ENCODE measurements at regions not wholly inside any gene's neighbourhood (a gene's known extent, or its start where the extent isn't known, plus 50 kb on each side); places are given as distances from the start of the nearest gene placed in this dataset.
"Not testable (repeated sequence)": the region's sequence is repeated elsewhere in the genome, so short reads cannot be mapped to it uniquely, and the experiment has no call there.

DNA sequence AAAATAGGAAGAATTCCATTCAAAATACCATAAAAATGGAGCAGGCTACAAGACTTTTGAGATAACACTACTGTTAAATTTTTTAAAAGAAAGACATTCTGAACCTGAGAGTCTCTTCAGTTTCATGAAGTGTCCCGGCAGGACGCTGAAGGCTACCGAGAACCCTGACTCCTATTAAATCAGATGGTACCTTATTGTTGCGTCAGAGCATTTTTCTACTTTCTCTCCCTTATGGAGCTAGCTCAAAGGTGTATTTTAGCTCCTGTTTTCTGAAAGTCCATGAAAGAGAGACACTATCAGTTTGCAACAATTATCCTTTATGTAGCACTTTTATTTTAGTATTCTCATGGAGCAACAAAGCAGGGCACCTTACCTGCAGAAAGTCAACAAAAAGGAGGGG is 626.7 kb downstream of the IRS1 start:
- Histone ChIP-seq H3K4me1 (ENCODE audit: control insufficient read depth in 1 of 2, insufficient read depth in 2 of 2, low read length in 2 of 2) (no peaks in the 10 kb centered on the region), H3K27ac (ENCODE audit: low read depth in 1 of 2, low read length in 2 of 2) (no peak overlapping the region), H3K9me3 (ENCODE audit: control insufficient read depth, low read length) (no peaks in the 10 kb centered on the region), H3K27me3 (ENCODE audit: control insufficient read depth in 1 of 2, insufficient read depth in 2 of 2, low read length in 1 of 2) (peaks cover 0 to 3% of the 10 kb centered on the region in 2 donors), H3K36me3 (ENCODE audit: control insufficient read depth in 1 of 2, insufficient read depth in 2 of 2, low read length in 1 of 2) (no peaks in the 10 kb centered on the region), H3K4me3 (ENCODE audit: low read length in 2 of 2) (no peak overlapping the region)
- WGBS, 2 donors = 87 to 88% methylated on average over 4 of the region's 4 CpGs
- no peak for ATAC-seq (ENCODE audit: low FRiP score)
- no peak for DNase-seq
- intact Hi-C loops (cut with DNase I) = no loop called here

DNA sequence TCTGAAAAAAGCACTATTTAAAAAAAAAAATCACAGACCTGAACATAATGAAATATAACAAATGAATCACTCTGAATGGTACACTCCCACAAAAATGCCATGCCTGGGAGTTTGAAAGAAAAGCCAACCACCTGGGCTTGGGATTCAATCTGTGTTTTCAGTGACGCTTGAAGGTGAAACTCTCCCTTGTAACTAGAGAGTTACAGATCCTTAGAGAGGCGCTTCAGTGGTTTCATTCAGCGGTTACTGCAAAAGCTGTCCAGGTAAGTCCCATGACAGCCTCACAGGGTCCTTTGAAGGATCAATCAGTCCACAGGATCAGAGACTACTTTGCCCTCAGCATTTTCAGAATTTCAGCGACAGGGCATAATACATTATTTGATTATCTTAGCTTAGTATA is 627.3 kb downstream of the IRS1 start:
- DNase-seq (no peak), ATAC-seq (ENCODE audit: low FRiP score) (no peak)
- intact Hi-C loops (cut with DNase I) = no loop called here
- 92 to 94% methylated on average over 4 of the region's 4 CpGs for WGBS, 2 donors
- no peaks in the 10 kb centered on the region for H3K9me3 ChIP-seq (ENCODE audit: control insufficient read depth, low read length)
- H3K4me3 ChIP-seq (ENCODE audit: low read length in 2 of 2) = no peak overlapping the region
- H3K27me3 ChIP-seq (ENCODE audit: control insufficient read depth in 1 of 2, insufficient read depth in 2 of 2, low read length in 1 of 2) = peaks cover 0 to 3% of the 10 kb centered on the region in 2 donors
- no peak overlapping the region for H3K27ac ChIP-seq (ENCODE audit: low read depth in 1 of 2, low read length in 2 of 2)
- no peaks in the 10 kb centered on the region for H3K4me1 ChIP-seq (ENCODE audit: control insufficient read depth in 1 of 2, insufficient read depth in 2 of 2, low read length in 2 of 2)
- no peaks in the 10 kb centered on the region for H3K36me3 ChIP-seq (ENCODE audit: control insufficient read depth in 1 of 2, insufficient read depth in 2 of 2, low read length in 1 of 2)

DNA sequence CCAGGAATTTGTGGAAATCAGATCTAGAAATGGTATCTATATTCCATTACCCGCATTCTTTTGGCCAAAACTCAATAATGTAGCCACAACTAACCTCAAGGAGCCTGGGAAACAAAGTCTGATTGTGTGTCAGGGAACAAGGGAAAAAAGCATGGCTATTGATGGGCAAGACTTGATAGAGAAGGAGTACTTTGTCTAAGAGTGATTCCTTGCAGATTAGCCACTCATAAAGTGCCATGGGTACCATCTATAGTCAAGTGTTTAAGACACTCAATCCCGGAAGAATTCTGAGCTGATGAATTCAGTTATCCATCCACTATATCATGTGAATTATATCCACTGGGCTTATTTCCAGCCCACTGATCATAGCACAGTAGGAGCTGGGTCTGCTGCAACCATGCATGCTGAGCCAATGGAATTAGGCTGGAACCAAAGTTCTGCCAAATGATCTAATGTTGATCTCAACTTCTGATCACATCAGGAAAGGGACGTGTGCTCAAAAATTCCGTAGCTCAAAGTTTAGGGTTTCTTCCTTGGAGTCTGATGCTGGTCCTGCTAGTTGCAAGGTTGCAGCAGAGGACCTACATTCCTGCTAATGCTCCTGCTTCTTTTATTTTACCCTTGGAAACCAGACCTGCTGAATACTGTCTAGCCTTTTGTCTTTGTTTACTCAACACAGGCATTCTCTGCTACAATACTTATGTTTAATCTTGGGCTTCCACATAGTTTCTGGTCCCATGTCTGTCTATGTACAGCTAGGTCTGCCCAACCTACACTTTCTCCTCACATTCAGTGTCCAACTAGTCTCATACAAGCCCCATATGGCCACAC is 629.7 kb downstream of the IRS1 start:
- WGBS, 2 donors = 88 to 89% methylated on average over 4 of the region's 4 CpGs
- Histone ChIP-seq H3K4me3 (ENCODE audit: low read length in 2 of 2) (no peak overlapping the region), H3K36me3 (ENCODE audit: control insufficient read depth in 1 of 2, insufficient read depth in 2 of 2, low read length in 1 of 2) (no peaks in the 10 kb centered on the region), H3K4me1 (ENCODE audit: control insufficient read depth in 1 of 2, insufficient read depth in 2 of 2, low read length in 2 of 2) (no peaks in the 10 kb centered on the region), H3K27me3 (ENCODE audit: control insufficient read depth in 1 of 2, insufficient read depth in 2 of 2, low read length in 1 of 2) (peaks cover 0 to 3% of the 10 kb centered on the region in 2 donors), H3K27ac (ENCODE audit: low read depth in 1 of 2, low read length in 2 of 2) (no peak overlapping the region), H3K9me3 (ENCODE audit: control insufficient read depth, low read length) (no peaks in the 10 kb centered on the region)
- ATAC-seq (ENCODE audit: low FRiP score) (no peak), DNase-seq (no peak)
- intact Hi-C loops (cut with DNase I) = no loop called here

DNA sequence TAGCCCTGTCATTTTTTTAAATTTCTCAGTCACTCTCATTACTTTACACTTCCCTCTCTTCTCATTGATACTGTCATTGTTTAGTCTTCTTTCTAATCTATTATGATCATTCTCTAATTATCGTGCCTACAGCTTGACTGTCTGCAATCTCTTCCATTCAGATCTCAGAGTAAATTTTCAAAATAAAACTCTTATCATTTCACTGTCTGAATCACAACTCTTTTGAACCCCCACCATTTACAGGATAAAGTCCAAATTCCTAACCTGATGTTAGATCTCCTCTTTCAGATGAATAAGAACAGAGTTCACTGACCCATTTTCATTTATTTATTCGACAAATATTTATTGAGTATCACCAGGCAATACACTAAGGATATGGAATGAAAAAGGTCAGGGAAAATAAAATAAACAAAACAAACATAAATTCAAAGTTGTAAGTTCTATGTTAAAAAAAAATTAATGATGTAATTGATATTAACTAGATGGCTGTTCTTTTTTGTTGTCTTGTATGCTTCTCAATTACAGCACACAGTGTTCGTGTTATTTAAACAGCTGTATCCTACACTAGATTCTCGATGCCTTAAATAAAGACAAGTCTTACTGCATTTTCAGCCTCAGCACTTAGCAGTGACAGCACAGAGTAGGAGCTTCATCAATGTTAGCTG is 631.0 kb downstream of the IRS1 start:
- Histone ChIP-seq H3K27ac (ENCODE audit: low read depth in 1 of 2, low read length in 2 of 2) (no peak overlapping the region), H3K27me3 (ENCODE audit: control insufficient read depth in 1 of 2, insufficient read depth in 2 of 2, low read length in 1 of 2) (peaks cover 0 to 3% of the 10 kb centered on the region in 2 donors), H3K4me3 (ENCODE audit: low read length in 2 of 2) (no peak overlapping the region), H3K4me1 (ENCODE audit: control insufficient read depth in 1 of 2, insufficient read depth in 2 of 2, low read length in 2 of 2) (no peaks in the 10 kb centered on the region), H3K9me3 (ENCODE audit: control insufficient read depth, low read length) (no peaks in the 10 kb centered on the region), H3K36me3 (ENCODE audit: control insufficient read depth in 1 of 2, insufficient read depth in 2 of 2, low read length in 1 of 2) (no peaks in the 10 kb centered on the region)
- ATAC-seq (ENCODE audit: low FRiP score) (no peak), DNase-seq (no peak)
- WGBS, 2 donors = 87% methylated on average over 4 of the region's 4 CpGs
- intact Hi-C loops (cut with DNase I) = no loop called here

DNA sequence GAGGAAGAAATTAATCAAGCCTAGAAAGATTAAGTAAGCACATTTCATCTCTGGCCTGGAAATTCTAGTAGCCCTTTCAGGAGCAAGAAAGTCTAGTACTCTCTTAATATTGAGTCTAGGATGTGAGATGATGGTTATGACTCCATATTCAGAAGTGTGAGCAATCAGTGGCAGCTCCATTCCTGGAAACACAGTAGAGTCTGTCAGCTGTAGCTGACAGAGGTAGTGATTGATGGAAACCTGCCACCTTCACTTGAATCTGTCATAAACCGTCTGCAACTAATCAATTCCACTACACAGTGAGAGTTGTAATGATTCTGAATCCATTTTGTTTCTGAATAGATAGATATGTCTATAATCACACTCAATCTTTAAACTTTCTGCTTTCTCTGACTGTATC is 635.1 kb downstream of the IRS1 start:
- H3K4me3 ChIP-seq (ENCODE audit: low read length in 2 of 2) = no peak overlapping the region
- H3K27me3 ChIP-seq (ENCODE audit: control insufficient read depth in 1 of 2, insufficient read depth in 2 of 2, low read length in 1 of 2) = no peaks in the 10 kb centered on the region
- intact Hi-C loops (cut with DNase I) = no loop called here
- ATAC-seq (ENCODE audit: low FRiP score) (no peak), DNase-seq (no peak)
- WGBS, 2 donors = 54 to 63% methylated on average over 1 of the region's 1 CpG
- no peak overlapping the region for H3K27ac ChIP-seq (ENCODE audit: low read depth in 1 of 2, low read length in 2 of 2)
- no peaks in the 10 kb centered on the region for H3K36me3 ChIP-seq (ENCODE audit: control insufficient read depth in 1 of 2, insufficient read depth in 2 of 2, low read length in 1 of 2)
- no peaks in the 10 kb centered on the region for H3K4me1 ChIP-seq (ENCODE audit: control insufficient read depth in 1 of 2, insufficient read depth in 2 of 2, low read length in 2 of 2)
- H3K9me3 ChIP-seq (ENCODE audit: control insufficient read depth, low read length) = no peaks in the 10 kb centered on the region

DNA sequence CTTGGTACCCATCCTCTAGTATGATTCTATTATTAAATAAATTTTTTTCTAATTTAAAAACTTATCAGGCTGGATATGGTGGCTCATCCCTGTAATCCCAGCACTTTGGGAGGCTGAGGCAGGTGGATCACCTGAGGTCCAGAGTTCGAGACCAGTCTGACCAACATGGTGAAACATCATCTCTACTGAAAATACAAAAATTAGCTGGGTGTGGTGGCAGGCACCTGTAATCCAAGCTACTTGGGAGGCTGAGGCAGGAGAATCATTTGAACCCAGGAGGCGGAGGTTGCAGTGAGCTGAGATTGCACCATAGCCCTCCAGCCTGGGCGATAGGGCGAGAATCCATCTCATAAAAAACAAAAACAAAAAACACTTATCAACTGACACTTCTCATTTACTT is 639.0 kb downstream of the IRS1 start:
- H3K4me1 ChIP-seq (ENCODE audit: control insufficient read depth in 1 of 2, insufficient read depth in 2 of 2, low read length in 2 of 2); H3K36me3 ChIP-seq (ENCODE audit: control insufficient read depth in 1 of 2, insufficient read depth in 2 of 2, low read length in 1 of 2); H3K9me3 ChIP-seq (ENCODE audit: control insufficient read depth, low read length); intact Hi-C loops (cut with DNase I); H3K4me3 ChIP-seq (ENCODE audit: low read length in 2 of 2); H3K27ac ChIP-seq (ENCODE audit: low read depth in 1 of 2, low read length in 2 of 2); ATAC-seq (ENCODE audit: low FRiP score); H3K27me3 ChIP-seq (ENCODE audit: control insufficient read depth in 1 of 2, insufficient read depth in 2 of 2, low read length in 1 of 2); DNase-seq: not testable (repeated sequence)
- 96 to 98% methylated on average over 4 of the region's 4 CpGs for WGBS, 2 donors

DNA sequence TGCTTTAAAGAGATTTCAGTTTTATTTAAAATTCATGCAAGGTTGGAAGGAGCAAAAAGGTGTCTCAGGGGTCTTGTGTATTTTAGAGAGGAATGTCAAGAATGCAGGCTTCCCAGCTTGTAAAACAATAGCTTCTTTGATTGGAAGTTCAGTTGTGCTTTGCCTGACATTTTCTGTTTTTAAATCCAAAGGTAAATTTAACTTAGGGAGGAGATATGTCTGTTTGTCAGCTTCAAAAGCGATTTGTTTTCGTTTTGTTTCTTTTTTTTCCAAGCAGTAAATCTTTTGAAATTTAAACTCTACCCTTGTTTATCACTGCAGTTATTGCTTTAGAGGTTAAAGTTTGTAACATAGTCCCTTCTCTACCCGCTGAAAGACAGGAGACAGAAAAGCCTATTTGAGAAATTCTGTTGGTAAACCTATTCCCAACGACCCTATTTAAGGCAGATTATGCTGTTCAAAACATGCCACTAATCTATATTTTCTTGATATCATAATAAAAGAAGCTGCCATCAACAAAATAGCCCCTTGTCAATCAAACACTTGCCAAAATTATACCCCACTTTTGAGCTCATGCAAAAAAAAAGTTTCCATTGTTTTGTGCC is 639.6 kb downstream of the IRS1 start:
- WGBS, 2 donors = 24 to 35% methylated on average over 4 of the region's 4 CpGs
- peaks cover 2% of the 10 kb centered on the region for H3K9me3 ChIP-seq (ENCODE audit: control insufficient read depth, low read length)
- H3K36me3 ChIP-seq (ENCODE audit: control insufficient read depth in 1 of 2, insufficient read depth in 2 of 2, low read length in 1 of 2) = no peaks in the 10 kb centered on the region
- H3K27ac ChIP-seq (ENCODE audit: low read depth in 1 of 2, low read length in 2 of 2) = no peak overlapping the region
- H3K27me3 ChIP-seq (ENCODE audit: control insufficient read depth in 1 of 2, insufficient read depth in 2 of 2, low read length in 1 of 2) = no peaks in the 10 kb centered on the region
- no peak for DNase-seq
- no peak overlapping the region for H3K4me3 ChIP-seq (ENCODE audit: low read length in 2 of 2)
- no peaks in the 10 kb centered on the region for H3K4me1 ChIP-seq (ENCODE audit: control insufficient read depth in 1 of 2, insufficient read depth in 2 of 2, low read length in 2 of 2)
- intact Hi-C loops (cut with DNase I) = no loop called here
- no peak for ATAC-seq (ENCODE audit: low FRiP score)

DNA sequence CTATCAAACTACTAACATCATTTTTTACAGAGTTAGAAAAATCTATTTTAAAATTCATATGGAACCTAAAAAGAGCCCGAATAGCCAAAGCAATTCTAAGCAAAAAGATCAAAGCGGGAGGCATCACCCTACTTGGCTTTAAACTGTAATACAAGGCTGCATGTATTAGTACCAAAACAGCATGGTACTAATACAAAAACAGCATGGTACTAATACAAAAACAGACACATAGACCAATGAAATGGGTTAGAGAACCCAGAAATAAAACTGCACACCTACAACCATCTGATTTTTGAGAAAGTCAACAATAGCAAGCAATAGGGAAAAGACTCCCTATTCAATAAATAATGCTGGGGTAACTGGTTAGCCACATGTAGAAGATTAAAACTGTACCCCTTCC is 640.7 kb downstream of the IRS1 start:
- no peak for DNase-seq
- no peaks in the 10 kb centered on the region for H3K4me1 ChIP-seq (ENCODE audit: control insufficient read depth in 1 of 2, insufficient read depth in 2 of 2, low read length in 2 of 2)
- H3K27me3 ChIP-seq (ENCODE audit: control insufficient read depth in 1 of 2, insufficient read depth in 2 of 2, low read length in 1 of 2) = no peaks in the 10 kb centered on the region
- no peak overlapping the region for H3K4me3 ChIP-seq (ENCODE audit: low read length in 2 of 2)
- intact Hi-C loops (cut with DNase I) = no loop called here
- ATAC-seq (ENCODE audit: low FRiP score) = no peak
- H3K9me3 ChIP-seq (ENCODE audit: control insufficient read depth, low read length) = peaks cover 2% of the 10 kb centered on the region
- H3K36me3 ChIP-seq (ENCODE audit: control insufficient read depth in 1 of 2, insufficient read depth in 2 of 2, low read length in 1 of 2) = no peaks in the 10 kb centered on the region
- no peak overlapping the region for H3K27ac ChIP-seq (ENCODE audit: low read depth in 1 of 2, low read length in 2 of 2)
- 85 to 87% methylated on average over 2 of the region's 2 CpGs for WGBS, 2 donors

DNA sequence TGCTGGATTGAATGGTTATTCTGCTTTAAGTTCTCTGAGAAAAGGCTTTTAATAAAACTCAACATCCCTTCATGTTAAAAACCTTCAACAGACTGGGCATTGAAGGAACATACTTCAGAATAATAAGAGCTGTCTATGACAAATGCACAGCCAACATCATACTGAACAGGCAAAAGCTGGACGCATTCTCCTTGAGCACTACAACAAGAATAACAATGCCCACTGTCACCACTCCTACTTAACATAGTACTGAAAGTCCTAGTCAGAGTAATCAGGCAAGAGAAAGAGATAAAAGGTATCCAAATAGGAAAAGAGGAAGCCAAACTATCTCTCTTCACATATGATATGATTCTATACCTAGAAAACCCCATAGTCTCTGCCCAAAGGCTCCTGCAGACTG is 641.4 kb downstream of the IRS1 start:
- Histone ChIP-seq H3K4me3 (ENCODE audit: low read length in 2 of 2) (no peak overlapping the region), H3K36me3 (ENCODE audit: control insufficient read depth in 1 of 2, insufficient read depth in 2 of 2, low read length in 1 of 2) (no peaks in the 10 kb centered on the region), H3K4me1 (ENCODE audit: control insufficient read depth in 1 of 2, insufficient read depth in 2 of 2, low read length in 2 of 2) (no peaks in the 10 kb centered on the region), H3K27me3 (ENCODE audit: control insufficient read depth in 1 of 2, insufficient read depth in 2 of 2, low read length in 1 of 2) (no peaks in the 10 kb centered on the region), H3K9me3 (ENCODE audit: control insufficient read depth, low read length) (peaks cover 2% of the 10 kb centered on the region), H3K27ac (ENCODE audit: low read depth in 1 of 2, low read length in 2 of 2) (no peak overlapping the region)
- no peak for DNase-seq
- no peak for ATAC-seq (ENCODE audit: low FRiP score)
- 44 to 52% methylated on average over 1 of the region's 1 CpG for WGBS, 2 donors
- intact Hi-C loops (cut with DNase I) = no loop called here
